HG03280 (cell line): ENCODE measurements at regions not wholly inside any gene's neighbourhood (a gene's known extent, or its start where the extent isn't known, plus 50 kb on each side); places are given as distances from the start of the nearest gene placed in this dataset.

ENCODE experiments used
- ATAC-seq: cut with Tn5 transposase; IDR thresholded peaks from one replicate; pipeline ENCODE4 v1.9.1; 2021; ENCODE audit warnings: mild to moderate bottlenecking, moderate library complexity; ENCODE audit not compliant: unreplicated experiment

DNA sequence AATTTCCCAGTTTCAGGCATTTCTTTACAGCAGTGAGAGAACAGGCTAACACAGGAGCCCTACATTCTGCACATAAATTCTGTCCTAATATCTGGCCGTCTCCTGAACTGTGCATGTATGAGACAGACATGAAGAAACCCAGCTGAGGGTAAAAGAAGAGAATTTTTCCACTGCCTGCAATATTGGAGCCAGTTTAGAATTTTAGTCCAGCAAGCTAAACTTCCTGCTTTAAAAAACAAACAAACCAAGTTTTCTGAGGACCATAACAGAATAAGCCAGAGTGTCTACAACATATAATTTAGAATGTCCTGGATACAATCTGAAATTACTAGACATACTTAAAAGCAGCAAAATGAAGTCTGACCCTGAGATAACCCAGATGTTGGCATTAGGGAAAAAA lies 215.1 kb upstream of the KLHL29 start:
- ATAC-seq: no peak

DNA sequence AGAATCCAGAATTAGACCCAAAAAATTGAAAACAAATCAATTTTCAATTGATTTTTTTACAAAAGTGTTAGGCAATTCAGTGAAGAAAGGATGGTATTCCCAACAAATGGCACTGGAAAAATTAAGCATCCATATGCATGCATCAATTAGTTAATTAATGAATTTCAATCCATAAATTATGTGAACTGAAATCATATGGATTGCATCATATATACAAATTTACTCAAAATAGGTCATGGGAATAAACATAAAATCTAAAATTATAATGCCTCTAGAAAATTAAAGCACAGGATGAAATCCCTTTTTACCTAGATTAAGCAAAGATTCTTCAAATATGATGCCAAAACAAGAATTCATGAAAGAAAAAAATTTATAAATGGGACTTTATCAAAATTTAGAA lies 213.9 kb upstream of the KLHL29 start:
- ATAC-seq: no peak

DNA sequence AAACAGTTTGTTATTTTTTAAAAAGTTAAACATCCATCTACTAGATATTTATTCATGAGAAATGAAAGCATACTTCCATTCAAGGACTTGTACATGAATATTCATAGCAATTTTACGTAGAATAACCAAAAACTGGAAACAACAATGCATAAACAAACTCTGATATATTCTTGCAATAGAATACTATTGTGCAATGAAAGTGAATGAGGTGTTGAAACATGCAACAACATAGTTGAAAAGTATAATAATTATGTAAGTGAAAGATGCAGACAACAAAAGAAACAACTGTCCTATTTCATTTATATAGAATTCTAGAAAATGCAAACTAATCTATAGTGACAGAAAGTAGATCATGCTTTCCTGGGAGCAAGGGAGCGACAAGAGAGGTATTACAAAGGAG lies 206.6 kb upstream of the KLHL29 start:
- no peak for ATAC-seq

DNA sequence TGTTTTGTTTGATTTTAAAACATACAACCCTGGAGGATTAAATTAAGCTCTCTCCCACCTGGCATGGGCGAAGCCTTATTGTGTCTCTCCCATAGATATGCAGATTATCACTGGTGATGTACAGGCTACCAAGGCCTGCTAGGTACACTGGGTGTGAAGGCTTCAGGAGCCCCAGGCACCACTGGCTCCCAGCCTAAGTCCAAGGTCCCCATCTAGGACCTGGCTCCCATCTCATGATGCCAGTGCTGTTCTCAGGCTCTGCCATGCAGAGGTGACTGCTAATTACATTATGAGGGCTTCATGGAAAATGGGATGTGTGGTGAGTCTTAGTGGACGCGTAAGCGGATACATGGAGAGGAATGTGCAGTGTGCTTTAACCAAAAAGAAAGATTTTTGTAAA lies 201.2 kb upstream of the KLHL29 start:
- no peak for ATAC-seq

- no peak for ATAC-seq
These were observed 186.5 kb upstream of the KLHL29 start for GRCh38 chr2:23198316-23199114.

DNA sequence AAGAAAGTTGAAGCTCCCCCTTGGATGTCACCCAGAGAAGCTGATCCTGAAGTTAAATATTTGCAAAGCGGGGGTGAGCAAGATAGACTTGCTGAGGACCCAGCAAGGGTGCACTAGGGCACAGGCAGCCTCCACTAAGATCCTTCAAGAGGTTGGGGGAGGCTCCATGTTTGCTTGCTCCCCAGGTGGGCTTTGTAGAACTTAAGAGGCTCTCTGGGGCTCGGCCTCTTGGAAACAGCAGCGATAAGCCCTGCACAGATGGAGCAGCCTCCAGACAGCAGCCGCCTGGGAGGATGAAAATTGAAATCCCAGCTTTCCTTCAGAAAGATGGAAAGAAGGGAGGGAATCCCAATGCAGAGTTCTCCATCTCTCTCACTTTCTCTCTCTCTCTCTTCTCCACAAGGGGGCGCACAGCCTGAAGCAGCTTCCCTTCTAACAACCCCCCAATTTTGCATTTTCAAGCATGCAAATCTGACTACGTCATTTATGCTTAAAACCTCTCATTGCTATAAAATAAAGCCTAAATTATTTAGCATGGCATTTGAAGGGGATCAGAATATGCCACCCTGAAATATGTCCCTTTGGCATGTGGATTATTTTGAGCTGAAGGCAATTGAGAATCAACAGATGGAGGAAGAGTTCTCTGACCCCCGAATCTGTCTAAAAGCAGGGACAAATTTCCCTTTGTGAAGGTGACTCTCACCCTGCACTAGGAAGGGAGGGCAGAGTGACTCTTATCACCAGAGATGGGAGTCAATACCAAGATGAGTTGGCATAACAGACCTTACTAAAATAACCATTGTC lies 185.7 kb upstream of the KLHL29 start:
- no peak for ATAC-seq

DNA sequence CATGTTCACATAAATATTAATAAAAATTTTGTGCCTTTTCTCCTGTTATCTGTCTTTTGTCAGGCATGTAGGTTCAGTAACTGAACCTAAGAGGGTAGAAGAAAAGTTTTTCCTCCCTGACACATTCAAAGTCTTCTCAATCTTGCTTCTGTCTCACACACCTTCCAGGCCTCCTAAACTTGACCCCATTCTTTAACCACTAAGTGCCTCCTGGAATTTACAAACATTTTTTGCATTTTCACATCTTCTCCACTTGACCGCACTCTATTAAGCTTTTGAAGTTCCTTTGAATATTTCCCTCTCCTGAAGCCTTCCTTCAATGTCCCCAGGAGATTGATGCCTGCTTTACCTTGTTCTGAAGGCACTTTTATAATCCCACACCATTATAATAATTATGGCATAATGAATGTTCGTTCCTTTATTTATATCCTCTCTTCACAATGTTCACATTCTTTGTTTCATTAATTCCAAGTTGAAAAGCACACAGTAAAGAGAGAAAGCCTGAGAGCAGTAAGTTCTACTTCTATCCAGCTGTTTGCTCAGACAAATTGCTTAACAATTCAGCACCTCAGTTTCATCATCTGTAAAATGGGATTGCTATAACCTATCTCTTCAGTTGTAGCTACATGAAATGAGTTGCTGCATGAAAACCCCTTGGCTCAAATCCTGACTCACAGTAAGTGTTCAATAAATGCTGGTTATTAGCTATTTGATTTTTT lies 184.8 kb upstream of the KLHL29 start:
- no peak for ATAC-seq

GRCh38 chr2:23200787-23201114 lies 184.2 kb upstream of the KLHL29 start:
- ATAC-seq: no peak

DNA sequence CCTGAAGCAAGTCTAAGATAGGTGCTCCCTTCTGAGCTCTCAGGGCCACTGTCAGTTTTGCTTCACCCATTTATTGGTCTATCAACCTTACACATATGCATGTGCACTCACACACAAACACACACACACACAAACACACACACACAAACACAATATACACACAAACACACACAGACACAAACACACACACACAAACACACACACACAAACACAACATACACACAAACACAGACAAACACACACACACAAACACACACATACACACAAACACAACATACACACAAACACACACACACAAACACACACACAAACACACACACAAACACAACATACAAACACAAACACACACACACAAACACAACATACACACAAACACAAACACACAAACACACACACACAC lies 181.6 kb upstream of the KLHL29 start:
- ATAC-seq: no peak

DNA sequence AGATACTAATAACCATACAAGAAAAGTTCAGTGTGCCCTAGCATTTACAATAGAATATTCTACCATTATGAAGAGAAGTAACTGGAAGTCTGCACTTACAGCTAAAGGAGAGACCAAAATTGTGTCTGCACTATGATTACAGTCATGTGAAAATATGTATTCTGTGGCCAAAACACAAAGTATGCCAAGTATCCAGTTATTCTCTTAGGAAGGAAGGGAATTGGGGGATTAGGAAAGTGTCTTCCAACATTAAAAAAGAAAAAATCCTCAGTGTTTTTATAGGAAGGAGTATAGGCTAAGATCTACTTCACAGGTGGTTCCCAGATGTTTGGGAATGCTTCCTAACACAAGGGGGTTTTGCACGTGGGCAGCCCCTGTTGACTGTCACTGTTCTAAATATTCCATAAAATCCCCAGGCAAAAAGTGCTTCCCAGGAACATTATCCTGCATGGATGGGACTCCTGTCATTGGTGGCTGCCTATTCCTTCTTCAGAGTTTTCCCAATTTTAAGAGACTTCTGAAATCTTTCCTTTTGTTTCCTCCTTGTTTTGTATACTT lies 180.2 kb upstream of the KLHL29 start:
- no peak for ATAC-seq

GRCh38 chr2:23206650-23207049 lies 178.3 kb upstream of the KLHL29 start:
- no peak for ATAC-seq

DNA sequence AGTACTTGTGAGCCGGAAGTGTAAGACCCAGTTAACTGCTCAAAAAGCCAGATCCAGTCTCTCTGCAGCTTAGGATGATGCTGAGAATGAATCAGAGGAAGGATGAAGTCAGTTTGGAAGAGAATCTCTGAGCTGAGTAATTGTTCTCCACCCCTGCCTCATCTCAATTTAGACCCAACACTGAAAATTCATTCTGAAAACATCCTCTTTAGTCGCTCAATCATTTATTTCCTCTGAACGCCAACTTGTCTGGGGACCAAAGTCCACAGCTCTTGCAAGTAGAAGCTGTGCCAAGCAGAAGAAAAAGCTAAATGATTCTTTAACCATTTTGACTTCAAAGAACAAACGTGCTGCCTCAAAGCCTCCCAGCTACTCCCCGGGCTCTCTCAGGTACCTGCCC lies 177.1 kb upstream of the KLHL29 start:
- no peak for ATAC-seq

GRCh38 chr2:23208339-23208738 lies 176.6 kb upstream of the KLHL29 start:
- no peak for ATAC-seq

GRCh38 chr2:23209059-23209458 lies 175.9 kb upstream of the KLHL29 start:
- no peak for ATAC-seq

- ATAC-seq: no peak
These were observed 172.9 kb upstream of the KLHL29 start for GRCh38 chr2:23211987-23212583.

DNA sequence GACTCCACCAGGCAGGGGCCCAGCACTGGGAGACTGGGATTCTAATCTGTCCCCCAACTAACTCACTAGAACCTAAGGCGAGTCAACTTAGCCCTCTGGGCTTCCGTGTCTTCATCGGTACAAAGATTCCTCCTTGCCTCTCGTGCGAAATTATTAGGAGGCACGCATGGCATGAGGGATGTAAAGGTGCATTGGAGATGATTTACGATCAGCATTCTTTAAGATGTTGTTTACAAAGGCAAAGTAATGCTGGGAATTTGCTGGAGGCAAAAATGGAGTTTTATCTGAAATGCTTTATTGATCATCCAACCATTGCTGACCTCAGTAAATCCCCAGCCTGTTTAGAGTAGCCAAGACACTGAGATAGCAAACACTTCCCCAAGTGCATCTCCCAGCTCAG lies 171.8 kb upstream of the KLHL29 start:
- no peak for ATAC-seq

- ATAC-seq: no peak
These were observed 170.0 kb upstream of the KLHL29 start for GRCh38 chr2:23215016-23215415.

GRCh38 chr2:23219666-23220065 lies 165.3 kb upstream of the KLHL29 start:
- ATAC-seq: no peak

GRCh38 chr2:23220513-23221094 lies 164.4 kb upstream of the KLHL29 start:
- no peak for ATAC-seq

GRCh38 chr2:23221236-23221635 lies 163.7 kb upstream of the KLHL29 start:
- no peak for ATAC-seq

- no peak for ATAC-seq
These were observed 163.1 kb upstream of the KLHL29 start for GRCh38 chr2:23221901-23222300.
